Endothelial cell (in vitro differentiated cells): ENCODE measurements at regions not wholly inside any gene's neighbourhood (a gene's known extent, or its start where the extent isn't known, plus 50 kb on each side); places are given as distances from the start of the nearest gene placed in this dataset.
"Not testable (repeated sequence)": the region's sequence is repeated elsewhere in the genome, so short reads cannot be mapped to it uniquely, and the experiment has no call there.

Experiments used
- DNase-seq: peaks from one replicate; pipeline ENCODE4 v3.0.0; 2021; ENCODE audit warnings: low spot score
- H3K27ac Mint-ChIP-seq: one replicate; pipeline ENCODE4 v1.8.0; 2021; ENCODE audit warnings: mixed read lengths, inconsistent platforms; ENCODE audit not compliant: unreplicated experiment
- H3K27me3 Mint-ChIP-seq: one replicate; pipeline ENCODE4 v1.8.0; 2021; ENCODE audit warnings: mild to moderate bottlenecking, moderate library complexity, mixed read lengths, inconsistent platforms; ENCODE audit not compliant: unreplicated experiment
- H3K36me3 Mint-ChIP-seq: one replicate; pipeline ENCODE4 v1.8.0; 2021; ENCODE audit warnings: mild to moderate bottlenecking, low read depth, mixed read lengths, inconsistent platforms; ENCODE audit not compliant: unreplicated experiment
- H3K4me1 Mint-ChIP-seq: one replicate; pipeline ENCODE4 v1.8.0; 2021; ENCODE audit warnings: mild to moderate bottlenecking, mixed read lengths, inconsistent platforms; ENCODE audit not compliant: unreplicated experiment
- H3K4me3 Mint-ChIP-seq: one replicate; pipeline ENCODE4 v1.8.0; 2021; ENCODE audit warnings: mild to moderate bottlenecking, mixed read lengths, inconsistent platforms; ENCODE audit not compliant: unreplicated experiment
- H3K9me3 Mint-ChIP-seq: one replicate; pipeline ENCODE4 v1.8.0; 2021; ENCODE audit warnings: mixed read lengths, inconsistent platforms; ENCODE audit not compliant: unreplicated experiment
- TF ChIP-seq, protein P1 (sequence below): fragments of 200-600 bp; sonication (generic); IDR thresholded peaks from one replicate; pipeline ENCODE4 v1.5.0; 2021; ENCODE audit warnings: antibody characterized with exemption; ENCODE audit not compliant: unreplicated experiment

DNA sequence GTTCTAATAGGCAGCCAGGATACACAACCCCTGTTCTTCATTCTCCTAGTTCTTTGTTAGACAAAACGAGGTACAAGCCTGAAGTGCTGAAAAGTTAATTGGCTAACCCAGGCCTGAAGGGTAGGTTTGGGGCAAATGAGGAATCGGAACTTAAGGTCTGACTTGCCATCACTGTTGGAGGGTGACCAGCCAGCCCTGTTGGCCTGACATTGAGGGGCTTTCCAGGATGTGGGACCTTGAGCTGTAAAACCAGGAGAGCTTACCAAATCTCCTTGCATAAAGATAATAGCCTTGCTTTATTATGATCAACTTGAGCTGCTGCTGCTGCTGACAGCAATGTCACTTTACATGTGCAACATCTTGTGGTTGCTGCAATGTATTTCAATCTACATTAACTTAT is 256.0 kb downstream of the VAPA start:
- Mint-ChIP-seq H3K4me3 (no peak overlapping the region), H3K36me3 (peaks cover 4% of the 10 kb centered on the region), H3K27me3 (peaks cover 3% of the 10 kb centered on the region), H3K27ac (no peak overlapping the region), H3K9me3 (no peaks in the 10 kb centered on the region), H3K4me1 (no peaks in the 10 kb centered on the region)
- no peak for DNase-seq
- TF ChIP-seq, protein P1, sequence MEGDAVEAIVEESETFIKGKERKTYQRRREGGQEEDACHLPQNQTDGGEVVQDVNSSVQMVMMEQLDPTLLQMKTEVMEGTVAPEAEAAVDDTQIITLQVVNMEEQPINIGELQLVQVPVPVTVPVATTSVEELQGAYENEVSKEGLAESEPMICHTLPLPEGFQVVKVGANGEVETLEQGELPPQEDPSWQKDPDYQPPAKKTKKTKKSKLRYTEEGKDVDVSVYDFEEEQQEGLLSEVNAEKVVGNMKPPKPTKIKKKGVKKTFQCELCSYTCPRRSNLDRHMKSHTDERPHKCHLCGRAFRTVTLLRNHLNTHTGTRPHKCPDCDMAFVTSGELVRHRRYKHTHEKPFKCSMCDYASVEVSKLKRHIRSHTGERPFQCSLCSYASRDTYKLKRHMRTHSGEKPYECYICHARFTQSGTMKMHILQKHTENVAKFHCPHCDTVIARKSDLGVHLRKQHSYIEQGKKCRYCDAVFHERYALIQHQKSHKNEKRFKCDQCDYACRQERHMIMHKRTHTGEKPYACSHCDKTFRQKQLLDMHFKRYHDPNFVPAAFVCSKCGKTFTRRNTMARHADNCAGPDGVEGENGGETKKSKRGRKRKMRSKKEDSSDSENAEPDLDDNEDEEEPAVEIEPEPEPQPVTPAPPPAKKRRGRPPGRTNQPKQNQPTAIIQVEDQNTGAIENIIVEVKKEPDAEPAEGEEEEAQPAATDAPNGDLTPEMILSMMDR = no peak

DNA sequence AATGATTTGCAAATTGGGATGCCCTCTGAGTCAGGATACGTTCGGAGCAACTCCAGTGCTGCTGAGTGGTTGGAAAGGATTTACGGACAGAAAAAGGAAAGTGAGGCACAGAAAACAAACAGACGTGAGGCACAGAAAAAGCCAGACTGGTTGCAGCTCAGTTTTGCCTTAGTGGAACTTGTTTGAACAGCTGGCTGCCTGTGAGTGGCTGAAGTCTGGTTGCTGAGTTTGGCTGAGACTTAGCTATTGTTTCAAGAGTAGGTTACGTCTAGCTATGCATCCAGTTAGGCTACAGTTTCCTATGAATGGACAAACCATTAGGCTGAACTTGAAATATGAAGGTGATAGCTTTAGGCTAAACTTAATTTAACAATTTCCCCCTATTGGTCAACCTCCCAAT is 256.6 kb downstream of the VAPA start:
- no peaks in the 10 kb centered on the region for H3K4me1 Mint-ChIP-seq
- no peaks in the 10 kb centered on the region for H3K27me3 Mint-ChIP-seq
- TF ChIP-seq, protein P1 = no peak
- no peak overlapping the region for H3K27ac Mint-ChIP-seq
- H3K9me3 Mint-ChIP-seq = no peaks in the 10 kb centered on the region
- H3K36me3 Mint-ChIP-seq = peaks cover 4% of the 10 kb centered on the region
- DNase-seq = no peak
- no peak overlapping the region for H3K4me3 Mint-ChIP-seq

DNA sequence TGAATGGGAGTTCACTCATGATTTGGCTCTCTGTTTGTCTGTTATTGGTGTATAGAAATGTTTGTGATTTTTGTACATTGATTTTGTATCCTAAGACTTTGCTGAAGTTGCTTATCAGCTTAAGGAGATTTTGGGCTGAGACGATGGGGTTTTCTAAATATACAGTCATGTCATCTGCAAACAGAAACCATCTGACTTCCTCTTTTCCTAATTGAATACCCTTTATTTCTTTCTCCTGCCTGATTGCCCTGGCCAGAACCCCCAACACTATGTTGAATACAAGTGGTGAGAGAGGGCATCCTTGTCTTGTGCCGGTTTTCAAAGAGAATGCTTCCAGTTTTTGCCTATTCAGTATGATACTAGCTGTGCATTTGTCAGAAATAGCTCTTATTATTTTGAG is 261.5 kb downstream of the VAPA start:
- H3K4me3 Mint-ChIP-seq, H3K9me3 Mint-ChIP-seq, DNase-seq, H3K4me1 Mint-ChIP-seq, H3K27ac Mint-ChIP-seq, H3K27me3 Mint-ChIP-seq, H3K36me3 Mint-ChIP-seq: not testable (repeated sequence)

DNA sequence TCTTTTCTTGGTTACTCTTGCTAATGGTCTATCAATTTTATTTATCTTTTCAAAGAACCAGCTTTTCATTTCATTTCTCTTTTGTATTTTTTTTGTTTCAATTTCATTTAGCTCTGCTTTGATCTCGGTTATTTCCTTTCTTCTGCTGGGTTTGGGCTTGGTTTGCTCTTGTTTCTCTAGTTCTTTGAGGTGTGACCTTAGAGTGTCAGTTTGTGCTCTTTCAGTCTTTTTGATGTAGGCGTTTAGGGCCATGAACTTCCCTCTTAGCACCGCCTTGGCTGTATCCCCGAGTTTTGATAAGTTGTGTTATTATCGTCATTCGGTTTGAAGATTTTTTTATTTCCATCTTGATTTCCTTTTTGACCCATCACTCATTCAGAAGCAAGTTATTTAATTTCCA is 265.5 kb downstream of the VAPA start:
- H3K4me3 Mint-ChIP-seq, H3K4me1 Mint-ChIP-seq, DNase-seq, H3K27ac Mint-ChIP-seq, H3K27me3 Mint-ChIP-seq, H3K36me3 Mint-ChIP-seq, H3K9me3 Mint-ChIP-seq: not testable (repeated sequence)

DNA sequence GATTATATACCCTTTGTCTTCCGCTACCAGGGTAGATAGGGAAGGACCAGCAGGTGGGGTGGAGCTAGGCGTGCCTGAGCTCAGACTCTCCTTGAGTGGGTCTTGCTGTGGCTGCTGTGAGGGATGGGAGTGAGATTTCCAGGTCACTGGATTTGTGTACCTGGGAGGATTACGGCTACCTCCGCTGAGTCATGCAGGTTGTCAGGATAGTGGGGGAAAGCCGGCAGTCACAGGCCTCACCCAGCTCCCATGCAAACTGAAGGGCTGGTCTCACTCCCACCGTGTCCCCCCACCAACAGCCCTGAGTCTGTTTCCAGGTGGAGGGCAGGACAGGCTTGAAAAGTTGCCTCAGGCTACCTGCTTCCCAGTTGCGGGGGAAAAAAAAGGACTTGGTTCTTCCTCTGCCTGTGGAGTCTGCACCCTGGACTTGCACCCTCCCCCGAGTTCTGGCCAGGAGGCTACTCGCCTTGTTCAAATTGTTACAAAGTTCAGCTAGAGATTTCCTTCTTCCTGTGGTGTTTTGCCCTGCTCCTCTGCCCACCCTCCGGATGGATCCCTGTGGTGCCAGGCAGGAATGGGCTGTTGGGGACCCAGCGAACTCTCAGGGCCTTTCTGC is 268.3 kb downstream of the VAPA start:
- Mint-ChIP-seq H3K27ac (no peak overlapping the region), H3K4me3 (no peak overlapping the region), H3K36me3 (no peaks in the 10 kb centered on the region), H3K27me3 (no peaks in the 10 kb centered on the region), H3K4me1 (peaks cover 6% of the 10 kb centered on the region), H3K9me3 (no peaks in the 10 kb centered on the region)
- DNase-seq = no peak
- TF ChIP-seq, protein P1 = no peak

DNA sequence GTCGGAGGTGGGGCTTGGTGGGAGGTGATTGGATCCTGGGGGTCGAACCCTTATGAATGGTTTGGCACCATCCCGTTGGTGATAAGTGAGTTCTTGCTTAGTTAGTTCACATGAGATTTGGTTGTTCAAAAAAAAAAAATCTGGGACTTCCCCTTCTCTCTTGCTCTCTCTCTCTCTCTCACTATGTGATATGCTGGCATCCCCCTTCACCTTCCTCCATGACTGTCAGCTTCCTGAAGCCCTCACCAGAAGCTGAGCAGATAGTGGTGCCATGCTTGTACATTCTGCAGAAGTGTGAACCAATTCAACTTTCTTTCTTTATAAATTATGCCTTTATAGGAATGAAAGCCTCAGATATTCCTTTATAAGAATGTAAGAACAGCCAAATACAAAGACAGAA is 269.7 kb upstream of the APCDD1 start:
- H3K4me3 Mint-ChIP-seq = no peak overlapping the region
- H3K9me3 Mint-ChIP-seq = no peaks in the 10 kb centered on the region
- no peak overlapping the region for H3K27ac Mint-ChIP-seq
- H3K36me3 Mint-ChIP-seq = no peaks in the 10 kb centered on the region
- TF ChIP-seq, protein P1 = no peak
- DNase-seq = no peak
- peaks cover 6% of the 10 kb centered on the region for H3K4me1 Mint-ChIP-seq
- H3K27me3 Mint-ChIP-seq = peaks cover 4% of the 10 kb centered on the region
